HepG2 (cell line): ENCODE measurements at regions not wholly inside any gene's neighbourhood (a gene's known extent, or its start where the extent isn't known, plus 50 kb on each side); places are given as distances from the start of the nearest gene placed in this dataset.

Experiments
- ATAC-seq: fragments of 200-7000 bp; cut with Tn5 transposase; 3 replicates; pipeline ENCODE4 v1.9.1; 2020; ENCODE audit warnings: mild to moderate bottlenecking, moderate library complexity
- BruUV-seq: library from RNA; stranded (reverse); fragments of 400-500 nt; replicated peaks from 2 replicates; lab custom pipeline; 2021; lab: Mats Ljungman, UMichigan
- CTCF ChIA-PET: fragments of 300-600 bp; formaldehyde crosslinking; extraction: SDS; loops from one replicate; lab custom pipeline; 2021; ENCODE audit warnings: low total read pairs, inconsistent platforms, low intra/inter-chr PET ratio; lab: Yijun Ruan, JAX
- POLR2A ChIA-PET: fragments of 350-600 bp; sonication (Branson Sonifier 250); formaldehyde crosslinking; loops from one replicate; lab custom pipeline; 2020; ENCODE audit warnings: antibody characterized with exemption, inconsistent platforms; lab: Yijun Ruan, JAX
- DNase-seq: peaks from one replicate; pipeline ENCODE4 v3.0.0-alpha.2; 2015; ENCODE audit warnings: low spot score
- FAIRE-seq: peaks from 3 replicates; lab custom pipeline; 2011; peaks lifted over from hg19 to GRCh38; lab: Jason Lieb, UNC
- H2AFZ ChIP-seq: one replicate; pipeline ENCODE4 v1.6.1; 2011; ENCODE audit warnings: low read length, inconsistent platforms
- H3K27ac ChIP-seq: fragments of 300-600 bp; 3 replicates; pipeline ENCODE4 v1.8.0; 2011; ENCODE audit warnings: mixed run types, mild to moderate bottlenecking, mixed read lengths, low read length, inconsistent platforms; ENCODE audit not compliant: insufficient read depth; ENCODE audit errors: extremely low read length
- H3K27me3 ChIP-seq, 2 experiments: fragments of 200-600 bp in 1 of 2; 2 replicates in 1 of 2; 3 replicates in 1 of 2; pipeline versions ENCODE4 v1.6.0 to v1.8.0; 2011; ENCODE audit warnings: low read length in 2 of 2, mild to moderate bottlenecking in 2 of 2, moderate library complexity in 2 of 2, inconsistent platforms in 1 of 2; ENCODE audit not compliant: insufficient read depth in 2 of 2, control insufficient read depth in 1 of 2
- H3K36me3 ChIP-seq, 2 experiments: fragments of 200-600 bp in 1 of 2; replicated peaks in 1 of 2; 2 replicates in 1 of 2; 3 replicates in 1 of 2; pipeline versions ENCODE4 v1.5.1 to v1.8.0; 2011; ENCODE audit warnings: low read length in 2 of 2, inconsistent platforms in 1 of 2; ENCODE audit not compliant: insufficient read depth in 2 of 2, control insufficient read depth in 1 of 2
- H3K4me1 ChIP-seq: 2 replicates; pipeline ENCODE4 v1.5.1; 2012; ENCODE audit warnings: low read length, inconsistent platforms; ENCODE audit not compliant: insufficient read depth
- H3K4me2 ChIP-seq: 2 replicates; pipeline ENCODE4 v1.6.0; 2011; ENCODE audit warnings: low read depth, low read length, inconsistent platforms
- H3K4me3 ChIP-seq, 3 experiments: fragments of 200-600 bp in 1 of 3; sonication (generic), shearing (Covaris generic) in 1 of 3; replicated peaks in 1 of 3; 2 replicates each; pipeline ENCODE4 v1.5.1; 2011 to 2016; ENCODE audit warnings: low read length in 3 of 3, inconsistent platforms in 2 of 3, low read depth in 2 of 3, mild to moderate bottlenecking in 2 of 3, control low read depth in 1 of 3, mixed read lengths in 1 of 3; ENCODE audit not compliant: insufficient read depth in 1 of 3
- H3K79me2 ChIP-seq: one replicate; pipeline ENCODE4 v1.6.1; 2011; ENCODE audit warnings: low read length, inconsistent platforms; ENCODE audit not compliant: insufficient read depth
- H3K9ac ChIP-seq: 2 replicates; pipeline ENCODE4 v1.6.0; 2011; ENCODE audit warnings: mild to moderate bottlenecking, low read depth, low read length, inconsistent platforms; ENCODE audit not compliant: insufficient read depth
- H3K9me3 ChIP-seq: 2 replicates; pipeline ENCODE4 v1.5.1; 2012; ENCODE audit warnings: mild to moderate bottlenecking, low read length
- H4K20me1 ChIP-seq: 2 replicates; pipeline ENCODE4 v1.6.0; 2011; ENCODE audit warnings: inconsistent platforms, mild to moderate bottlenecking, low read length, moderate library complexity; ENCODE audit not compliant: insufficient read depth
- FOXP4 ChIP-seq: sonication (generic); formaldehyde crosslinking; IDR thresholded peaks from 2 replicates; pipeline ENCODE4 v1.4.0; 2020; ENCODE audit warnings: missing genetic modification reagents
- MED1 ChIP-seq: sonication (generic); formaldehyde crosslinking; IDR thresholded peaks from 2 replicates; pipeline ENCODE4 v1.4.0; 2020; ENCODE audit warnings: missing genetic modification reagents
- MTF2 ChIP-seq: sonication (generic); formaldehyde crosslinking; IDR thresholded peaks from 2 replicates; pipeline ENCODE4 v1.5.0; 2020; ENCODE audit warnings: missing genetic modification reagents, borderline replicate concordance
- NFE2 ChIP-seq: sonication (generic); formaldehyde crosslinking; IDR thresholded peaks from 2 replicates; pipeline ENCODE4 v1.4.0; 2020; ENCODE audit warnings: missing genetic modification reagents
- NR2F6 ChIP-seq, 2 experiments: IDR thresholded peaks; 2 replicates each; pipeline ENCODE4 v1.6.1; 2016; ENCODE audit warnings: antibody characterized with exemption in 1 of 2, mild to moderate bottlenecking in 1 of 2
- SMARCC2 ChIP-seq: fragments of 450-650 bp; IDR thresholded peaks from 2 replicates; pipeline ENCODE4 v1.6.1; 2017; ENCODE audit warnings: antibody characterized with exemption, mild to moderate bottlenecking
- ZNF33A ChIP-seq: sonication (generic); formaldehyde crosslinking; IDR thresholded peaks from 2 replicates; pipeline ENCODE4 v1.5.1; 2020; ENCODE audit warnings: missing genetic modification reagents, mild to moderate bottlenecking, moderate library complexity, borderline replicate concordance
- ZNF414 ChIP-seq: sonication (generic); formaldehyde crosslinking; IDR thresholded peaks from 2 replicates; pipeline ENCODE4 v1.5.0; 2020; ENCODE audit warnings: missing genetic modification reagents
- WGBS: methylation state at CpG from one replicate; pipeline ENCODE4 v1.1.6; 2017; ENCODE audit warnings: low lambda C conversion rate; 5-methylcytosine and 5-hydroxymethylcytosine counted together
- in situ Hi-C: cut with HindIII; loops from 2 replicates; pipeline ENCODE4 v1.10.0; 2017; ENCODE audit warnings: low pct_unique_long_range_greater_than_20kb; ENCODE audit not compliant: extremely low pct_ligation_motif_present
- intact Hi-C: fragments of 100-400 bp; cut with micrococcal nuclease; formaldehyde crosslinking; loops from one replicate; pipeline ENCODE4 v1.10.0; 2022; ENCODE audit not compliant: unreplicated experiment
- TF ChIP-seq, protein P1 (sequence below): IDR thresholded peaks from 2 replicates; pipeline ENCODE4 v1.6.1; 2016; ENCODE audit warnings: missing compliant biosample characterization, missing genetic modification reagents, borderline replicate concordance
- TF ChIP-seq, protein P2 (sequence below): sonication (generic); formaldehyde crosslinking; IDR thresholded peaks from 2 replicates; pipeline ENCODE4 v1.8.0; 2022; ENCODE audit warnings: missing genetic modification reagents, mild to moderate bottlenecking, inconsistent platforms, borderline replicate concordance

DNA sequence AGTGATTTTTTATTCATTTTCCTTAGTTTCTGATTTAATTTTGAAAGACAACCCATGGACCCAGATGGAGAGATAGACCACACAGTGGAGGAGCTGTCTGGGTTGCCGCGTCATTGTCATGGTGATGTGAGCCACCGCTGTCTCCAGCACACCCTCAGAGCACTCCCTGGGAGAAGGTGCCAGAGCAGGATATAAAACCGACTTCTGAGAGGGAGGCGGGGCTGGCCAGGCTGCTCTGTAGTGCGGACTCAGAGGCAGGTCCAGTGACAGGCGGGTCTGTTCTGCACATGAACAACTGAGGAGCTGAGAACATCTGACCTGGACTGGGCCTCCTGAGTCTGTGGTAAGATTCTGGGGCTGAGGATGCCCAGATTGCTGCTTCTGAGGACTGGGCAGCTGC is 216.3 kb upstream of the NLRP1 start:
- ATAC-seq (no peak), FAIRE-seq (no peak), DNase-seq (no peak)
- no peak overlapping the region for H2AFZ ChIP-seq
- no peaks in the 10 kb centered on the region; a peak in 1 of 5 replicates for H3K27me3 ChIP-seq
- intact Hi-C loops = loop anchor here (2.0 to 5.0 kb wide), 2 partner anchors 94 to 213 kb away; no protein-coding TSS in a partner anchor
- H3K79me2 ChIP-seq = no peaks in the 10 kb centered on the region
- no peak overlapping the region for H3K4me2 ChIP-seq
- H3K4me1 ChIP-seq = no peaks in the 10 kb centered on the region
- TF ChIP-seq, protein P1, sequence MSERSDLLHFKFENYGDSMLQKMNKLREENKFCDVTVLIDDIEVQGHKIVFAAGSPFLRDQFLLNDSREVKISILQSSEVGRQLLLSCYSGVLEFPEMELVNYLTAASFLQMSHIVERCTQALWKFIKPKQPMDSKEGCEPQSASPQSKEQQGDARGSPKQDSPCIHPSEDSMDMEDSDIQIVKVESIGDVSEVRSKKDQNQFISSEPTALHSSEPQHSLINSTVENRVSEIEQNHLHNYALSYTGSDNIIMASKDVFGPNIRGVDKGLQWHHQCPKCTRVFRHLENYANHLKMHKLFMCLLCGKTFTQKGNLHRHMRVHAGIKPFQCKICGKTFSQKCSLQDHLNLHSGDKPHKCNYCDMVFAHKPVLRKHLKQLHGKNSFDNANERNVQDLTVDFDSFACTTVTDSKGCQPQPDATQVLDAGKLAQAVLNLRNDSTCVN (CRISPR knock-in tag) = no peak
- no peak for TF ChIP-seq MED1 (CRISPR knock-in tag)
- no peak for TF ChIP-seq NR2F6 (IDR thresholded peaks at IDR 0.05)
- TF ChIP-seq NR2F6 (CRISPR knock-in tag; IDR thresholded peaks at IDR 0.05) = no peak
- H4K20me1 ChIP-seq = 0 out of 2 replicates have a peak, but pooled peaks cover 3% of the 10 kb centered on the region
- no peaks in the 10 kb centered on the region for H3K36me3 ChIP-seq
- 88% methylated on average over 7 of the region's 7 CpGs for WGBS
- in situ Hi-C loops = no loop called here
- CTCF ChIA-PET = interaction anchor here (1.3 to 1.6 kb wide), 5 partner anchors 54 to 213 kb away, joined by 4 to 5 read pairs (median 5); no protein-coding TSS in a partner anchor
- no peak overlapping the region for H3K9ac ChIP-seq
- POLR2A ChIA-PET = no interaction called here
- BruUV-seq = no TSS peak
- H3K4me3 ChIP-seq = no peak overlapping the region
- H3K9me3 ChIP-seq = no peaks in the 10 kb centered on the region
- H3K27ac ChIP-seq = no peak overlapping the region

DNA sequence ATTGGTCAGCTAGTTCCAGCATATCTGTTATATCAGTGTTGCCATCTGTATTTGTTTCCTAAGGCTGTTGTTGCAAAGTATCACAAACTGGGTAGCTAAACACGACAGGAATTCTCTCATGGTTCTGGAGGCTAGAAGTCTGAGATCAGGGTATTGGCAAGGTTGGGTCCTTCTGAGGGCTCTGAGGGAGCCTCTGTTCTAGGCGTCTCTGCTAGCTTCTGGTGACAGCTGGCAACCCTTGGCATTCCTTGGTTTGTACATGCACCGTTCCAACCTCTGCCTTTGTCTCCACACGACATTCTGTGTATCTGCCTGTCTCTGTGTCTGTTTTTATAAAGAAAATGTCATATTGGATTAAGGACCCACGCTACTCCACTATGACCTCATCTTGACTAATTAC is 219.9 kb upstream of the NLRP1 start:
- TF ChIP-seq SMARCC2 (no peak), ZNF33A (no peak), MTF2 (CRISPR knock-in tag) (no peak), FOXP4 (CRISPR knock-in tag) (no peak), NFE2 (no peak), ZNF414 (no peak)
- TF ChIP-seq, protein P2, sequence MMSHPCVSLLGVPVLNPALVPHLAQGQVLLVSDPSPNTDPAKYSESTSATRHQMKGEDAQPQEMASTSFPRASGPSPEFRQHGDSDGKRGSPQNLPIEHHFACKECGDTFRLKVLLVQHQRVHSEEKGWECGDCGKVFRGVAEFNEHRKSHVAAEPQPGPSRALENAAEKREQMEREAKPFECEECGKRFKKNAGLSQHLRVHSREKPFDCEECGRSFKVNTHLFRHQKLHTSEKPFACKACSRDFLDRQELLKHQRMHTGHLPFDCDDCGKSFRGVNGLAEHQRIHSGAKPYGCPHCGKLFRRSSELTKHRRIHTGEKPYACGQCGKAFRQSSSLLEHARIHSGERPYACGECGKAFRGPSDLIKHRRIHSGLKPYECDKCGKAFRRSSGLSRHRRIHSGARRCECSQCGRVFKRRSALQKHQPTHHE (CRISPR knock-in tag) = no peak
- intact Hi-C loops = loop anchor here (5.0 kb wide), 1 partner anchor 217 kb away; no protein-coding TSS in a partner anchor
- H3K36me3 ChIP-seq = no peaks in the 10 kb centered on the region
- H3K27ac ChIP-seq = no peak overlapping the region
- POLR2A ChIA-PET = no interaction called here
- no peaks in the 10 kb centered on the region for H3K79me2 ChIP-seq
- WGBS = 21% methylated on average over 5 of the region's 5 CpGs
- no peaks in the 10 kb centered on the region; a peak in 1 of 5 replicates for H3K27me3 ChIP-seq
- in situ Hi-C loops = no loop called here
- no peak for ATAC-seq
- H3K4me3 ChIP-seq = no peak overlapping the region
- H4K20me1 ChIP-seq = 0 out of 2 replicates have a peak, but pooled peaks cover 3% of the 10 kb centered on the region
- no peak for DNase-seq
- H2AFZ ChIP-seq = no peak overlapping the region
- no peak overlapping the region for H3K4me2 ChIP-seq
- H3K4me1 ChIP-seq = no peaks in the 10 kb centered on the region
- H3K9ac ChIP-seq = no peak overlapping the region
- no peak for FAIRE-seq
- H3K9me3 ChIP-seq = peaks cover 11% of the 10 kb centered on the region
- CTCF ChIA-PET = no interaction called here
- BruUV-seq = no TSS peak
